NCI-H1092 (cell line): ENCODE measurements at regions not wholly inside any gene's neighbourhood (a gene's known extent, or its start where the extent isn't known, plus 50 kb on each side); places are given as distances from the start of the nearest gene placed in this dataset.
"Not testable (repeated sequence)": the region's sequence is repeated elsewhere in the genome, so short reads cannot be mapped to it uniquely, and the experiment has no call there.

ENCODE experiments used
- DNase-seq: peaks from one replicate; lab custom pipeline; 2025; lab: John Stamatoyannopoulos, UW

DNA sequence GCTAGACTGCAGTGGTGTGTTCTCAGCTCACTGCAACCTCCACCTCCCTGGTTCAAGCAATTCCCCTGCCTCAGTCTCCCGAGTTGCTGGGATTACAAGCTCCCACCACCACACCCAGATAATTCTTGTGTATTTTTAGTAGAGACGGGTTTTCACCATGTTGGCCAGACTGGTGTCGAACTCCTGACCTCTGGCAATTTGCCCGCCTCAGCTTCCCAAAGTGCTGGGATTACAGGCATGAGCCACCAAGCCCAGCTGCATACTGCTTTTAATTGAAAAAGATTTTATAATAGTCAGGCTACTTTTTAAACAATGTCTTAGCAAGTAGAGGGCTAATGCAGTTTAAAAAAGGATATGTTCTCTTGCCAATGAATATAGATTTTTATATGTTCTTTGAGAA is 668.9 kb downstream of the SLC6A15 start:
- DNase-seq: no peak

DNA sequence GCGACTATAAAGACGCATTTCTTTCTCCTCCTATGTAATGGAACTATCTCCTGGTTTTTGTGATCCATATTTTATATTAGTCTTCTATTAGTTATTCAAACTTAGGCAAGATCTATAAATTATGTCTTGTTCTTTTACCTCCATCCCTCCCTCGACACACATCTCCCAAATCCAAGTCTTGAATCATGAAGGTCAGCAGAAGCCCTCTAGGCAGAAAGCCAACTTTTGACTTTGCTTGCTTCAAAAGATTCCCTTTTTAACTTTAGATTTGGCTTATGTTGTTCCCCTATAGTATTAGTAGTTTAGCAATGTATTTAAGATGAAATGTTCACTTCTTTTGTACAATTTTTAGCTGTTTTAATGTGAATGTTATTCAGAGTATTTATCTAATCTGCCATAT is 689.8 kb downstream of the SLC6A15 start:
- no peak for DNase-seq

DNA sequence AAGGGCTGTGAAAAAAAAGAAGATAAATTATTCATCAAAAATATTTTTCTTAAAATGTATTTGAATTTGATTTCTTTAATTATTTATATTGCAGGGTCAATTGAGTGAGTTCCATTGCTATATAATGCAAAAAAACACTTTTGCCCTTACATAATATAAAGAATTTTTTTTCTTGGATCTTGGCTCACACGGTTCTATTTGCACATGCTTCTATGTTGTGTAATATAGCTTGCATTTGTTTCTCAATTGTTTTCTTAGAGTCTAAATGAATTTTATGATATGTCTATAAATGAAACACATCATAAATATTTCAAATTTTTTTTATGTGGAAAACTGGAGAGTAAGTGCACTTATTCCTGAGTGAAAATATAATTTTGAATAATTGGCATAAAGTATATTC is 694.2 kb downstream of the SLC6A15 start:
- no peak for DNase-seq

DNA sequence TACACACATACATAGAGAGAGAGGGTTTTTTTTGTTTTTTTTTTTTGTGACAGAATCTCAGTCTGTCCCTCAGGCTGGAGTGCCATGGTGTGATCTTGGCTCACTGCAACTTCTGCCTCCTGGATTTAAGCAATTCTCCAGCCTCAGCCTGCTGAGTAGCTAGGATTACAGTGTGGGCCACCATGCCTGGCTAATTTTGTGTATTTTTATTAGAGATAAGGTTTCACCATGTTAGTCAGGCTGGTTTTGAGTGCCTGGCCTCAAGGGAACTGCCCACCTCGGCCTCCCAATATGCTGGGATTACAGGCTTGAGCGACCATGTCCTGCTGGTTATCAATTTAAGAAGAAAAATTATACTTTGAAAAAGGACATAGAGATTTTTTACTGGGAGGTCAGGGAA is 710.6 kb downstream of the SLC6A15 start:
- DNase-seq: no peak

DNA sequence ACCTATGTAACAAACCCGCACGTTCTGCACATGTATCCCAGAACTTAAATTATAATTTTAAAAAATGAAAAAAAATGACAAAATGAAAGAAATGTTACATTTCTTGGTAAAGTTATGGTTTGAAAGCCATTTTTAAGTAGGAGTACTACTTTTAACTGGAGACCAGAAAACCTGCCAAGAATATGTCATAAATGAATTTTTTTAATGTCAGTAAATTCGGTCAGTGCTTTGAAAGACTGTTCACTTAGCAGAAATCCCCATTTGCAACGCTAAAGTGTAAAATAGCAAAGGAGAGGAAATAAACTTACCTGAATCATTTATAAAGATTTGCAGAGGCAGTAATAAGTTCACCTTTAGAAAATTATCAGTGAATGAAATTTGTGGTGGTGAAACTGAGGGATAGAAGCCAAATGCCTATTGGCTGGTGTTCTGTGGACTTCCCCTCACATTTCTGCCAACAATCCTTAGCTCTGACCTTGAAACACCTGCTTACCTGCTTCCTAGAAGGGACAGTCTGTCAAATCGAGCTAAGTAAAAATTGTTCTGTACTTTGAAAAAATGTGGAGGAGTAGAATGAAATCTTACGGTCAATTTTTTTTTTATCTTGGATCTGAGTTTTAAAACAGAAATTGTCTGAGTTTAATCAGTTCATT is 714.2 kb downstream of the SLC6A15 start:
- DNase-seq: no peak

DNA sequence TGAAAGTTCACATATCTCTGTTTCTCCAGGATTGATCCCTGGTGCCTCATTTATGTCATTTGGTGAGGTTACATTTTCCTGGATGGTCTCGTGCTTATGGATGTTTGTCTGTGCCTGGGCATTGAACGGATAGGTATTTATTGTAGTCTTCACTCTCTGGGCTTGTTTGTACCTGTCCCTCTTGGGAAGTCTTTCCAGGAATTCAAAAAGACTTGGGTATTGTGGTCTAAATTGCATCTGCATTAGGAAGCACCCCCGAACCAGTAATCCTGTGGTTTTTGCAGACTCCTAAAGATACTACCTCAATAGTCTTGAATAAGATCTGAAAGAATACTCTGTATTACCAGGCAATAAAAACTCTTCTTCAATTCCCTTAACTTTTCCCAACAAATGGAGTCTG is 720.8 kb downstream of the SLC6A15 start:
- DNase-seq: no peak

DNA sequence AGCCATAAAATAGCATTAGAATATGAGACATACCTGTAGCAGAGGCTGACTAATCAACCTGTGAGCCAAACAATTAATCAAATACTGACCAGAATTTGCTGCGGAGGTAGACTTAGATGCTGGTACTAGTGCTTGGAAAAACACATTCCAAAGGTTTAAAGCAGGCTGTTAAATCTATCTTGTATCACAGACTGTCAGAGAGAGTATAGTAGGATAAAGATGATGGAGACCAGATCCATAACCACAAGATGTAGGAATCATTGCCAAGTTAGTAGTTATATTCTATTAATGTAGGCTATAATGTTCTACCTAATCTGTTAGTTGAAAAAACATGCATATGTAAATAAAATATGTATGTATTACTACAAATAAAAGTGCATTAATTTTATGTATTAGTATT is 726.2 kb downstream of the SLC6A15 start:
- DNase-seq: no peak

DNA sequence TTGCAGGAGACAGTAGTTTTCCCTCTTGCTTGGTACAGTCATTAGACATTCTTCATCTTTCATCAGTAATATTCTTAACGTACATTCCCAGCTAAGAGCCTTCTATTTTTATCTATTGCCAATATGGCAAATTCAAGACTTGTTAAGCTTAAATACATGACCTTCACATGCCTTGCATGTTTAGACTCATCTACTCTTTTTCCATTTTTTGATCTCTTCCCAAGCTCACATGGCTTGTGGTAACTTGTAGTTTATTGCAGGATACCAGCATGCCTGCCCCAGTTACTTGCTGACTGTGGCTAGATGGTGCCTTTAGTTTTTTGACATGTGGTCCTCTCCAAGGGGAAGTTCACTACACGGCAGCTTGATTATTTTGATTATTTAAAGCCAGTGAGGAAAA is 729.0 kb downstream of the SLC6A15 start:
- no peak for DNase-seq

DNA sequence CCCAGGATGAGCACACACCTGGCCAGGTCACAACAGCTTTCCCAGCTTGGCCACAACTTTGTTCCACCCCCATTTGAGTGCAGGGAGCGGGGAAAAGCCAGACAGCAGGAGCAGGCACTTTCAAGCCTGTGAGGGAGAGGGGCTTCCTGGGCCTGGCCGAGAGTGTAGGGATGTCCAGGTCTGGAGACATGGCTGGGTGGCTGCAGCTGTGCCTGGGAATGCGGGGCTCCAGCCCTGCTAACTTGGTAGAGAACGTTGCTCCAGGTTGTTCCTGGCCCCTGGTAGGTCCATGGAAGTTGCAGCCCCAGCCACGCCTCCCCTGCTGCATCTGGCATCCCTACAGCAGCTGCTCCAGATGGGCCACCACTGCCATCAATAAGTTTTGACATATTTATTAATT is 738.5 kb downstream of the SLC6A15 start:
- no peak for DNase-seq

DNA sequence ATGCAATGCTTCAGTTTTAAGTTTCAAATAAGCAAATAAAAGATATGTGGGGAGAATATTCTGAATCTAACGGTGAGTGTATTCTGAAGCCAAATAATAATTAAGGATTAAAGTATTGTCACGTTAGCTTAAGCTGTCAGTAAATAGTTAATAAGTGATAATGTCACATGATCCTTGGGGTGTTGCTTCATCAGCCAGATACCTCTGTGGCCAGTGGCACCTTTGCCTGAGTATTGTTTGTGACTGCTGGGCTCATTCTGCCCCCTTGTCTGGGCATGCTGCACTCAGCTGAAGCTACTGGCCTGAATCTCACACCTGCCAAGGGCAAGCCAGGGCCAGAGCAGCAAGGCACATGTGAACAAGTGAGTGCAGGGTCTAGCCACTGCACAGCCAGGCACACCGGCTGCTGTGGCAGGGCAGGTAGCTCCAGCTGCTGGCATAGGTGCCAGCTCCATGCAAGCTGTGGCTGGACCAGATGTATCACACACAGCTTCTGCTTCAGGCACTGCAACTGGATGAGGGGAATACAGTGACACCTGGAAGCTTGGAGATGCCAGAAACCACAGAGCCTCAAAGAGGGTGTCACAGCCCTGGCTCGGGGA is 739.7 kb downstream of the SLC6A15 start:
- no peak for DNase-seq

DNA sequence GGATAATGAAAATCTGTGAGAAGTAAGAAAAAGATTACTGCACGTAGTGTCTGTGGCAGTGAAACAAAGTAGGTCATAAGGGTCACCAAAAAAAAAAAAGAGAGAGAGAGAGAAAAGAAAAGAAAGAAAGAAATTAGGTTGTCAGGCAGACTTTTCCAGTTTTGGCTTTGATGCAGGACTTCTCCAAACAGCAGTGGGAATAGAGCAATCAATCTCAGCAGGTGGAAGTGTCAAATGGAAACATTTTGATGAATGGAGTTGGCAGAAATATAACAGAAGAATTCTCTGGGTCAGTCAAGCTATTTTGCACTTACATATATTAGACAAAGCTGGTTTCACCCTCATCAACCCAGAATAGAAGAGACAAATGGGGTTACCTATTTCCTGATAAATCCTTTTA is 745.8 kb downstream of the SLC6A15 start:
- no peak for DNase-seq

DNA sequence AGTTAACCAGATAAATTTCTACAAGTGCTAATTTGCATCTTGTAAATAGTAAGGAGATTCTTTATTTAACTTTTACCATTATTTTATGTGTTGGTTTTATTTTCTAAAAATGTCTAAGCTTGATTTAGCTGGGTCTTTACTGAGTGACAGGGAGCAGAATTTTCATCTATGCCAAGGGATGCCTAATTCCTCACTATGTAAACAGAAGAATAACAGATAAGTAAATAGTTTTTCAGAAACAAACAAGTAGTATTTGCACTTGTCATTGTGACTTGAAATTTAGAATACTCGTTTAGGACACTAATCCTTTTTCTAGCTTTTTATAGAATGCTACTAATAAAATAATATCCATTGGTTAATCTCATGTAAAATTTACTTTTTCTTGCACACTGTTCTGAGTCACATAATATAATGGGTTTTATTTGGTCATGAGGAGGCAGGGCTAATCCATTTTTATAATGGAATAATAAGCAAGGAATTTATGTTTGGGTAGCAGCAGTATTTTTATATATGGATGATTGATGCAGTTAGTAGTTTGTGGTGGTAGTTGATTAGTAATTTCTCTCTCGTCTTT is 746.5 kb downstream of the SLC6A15 start:
- no peak for DNase-seq

DNA sequence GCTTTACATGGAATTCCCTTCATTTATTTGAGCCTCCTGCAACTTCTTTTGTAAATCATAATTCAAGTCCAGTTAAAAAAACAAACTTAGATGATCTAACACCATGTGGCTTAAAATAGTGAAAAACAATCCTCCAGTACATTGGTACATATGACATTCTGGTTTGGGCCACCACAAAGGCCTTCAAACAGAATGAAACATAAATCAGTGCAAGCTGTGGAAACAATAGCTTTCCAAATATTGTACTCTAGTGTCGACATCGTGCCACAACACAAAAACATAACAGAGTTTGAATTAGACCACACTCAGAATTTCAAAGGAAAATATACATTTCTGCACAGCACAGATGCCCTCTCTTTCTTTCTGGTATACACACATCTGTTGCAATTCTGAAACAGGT is 751.3 kb downstream of the SLC6A15 start:
- no peak for DNase-seq

DNA sequence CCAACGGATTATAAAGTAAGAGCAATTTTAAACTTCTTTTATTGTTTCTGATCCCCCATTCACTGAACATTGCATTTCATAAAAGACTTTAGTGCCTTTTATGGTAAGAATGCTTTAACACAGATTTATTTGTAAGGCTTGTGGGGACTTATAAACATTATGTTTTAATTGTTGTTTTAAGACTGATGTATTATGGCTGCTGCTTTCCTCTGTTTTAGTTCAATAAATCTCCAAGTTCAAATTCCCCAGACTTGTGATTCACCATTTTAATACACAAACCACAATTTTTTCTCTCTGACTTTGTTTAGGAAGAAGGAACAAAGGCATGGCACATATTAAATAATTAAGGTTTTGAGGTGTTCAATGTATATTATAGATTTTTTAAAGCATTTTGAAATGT is 753.3 kb downstream of the SLC6A15 start:
- no peak for DNase-seq

DNA sequence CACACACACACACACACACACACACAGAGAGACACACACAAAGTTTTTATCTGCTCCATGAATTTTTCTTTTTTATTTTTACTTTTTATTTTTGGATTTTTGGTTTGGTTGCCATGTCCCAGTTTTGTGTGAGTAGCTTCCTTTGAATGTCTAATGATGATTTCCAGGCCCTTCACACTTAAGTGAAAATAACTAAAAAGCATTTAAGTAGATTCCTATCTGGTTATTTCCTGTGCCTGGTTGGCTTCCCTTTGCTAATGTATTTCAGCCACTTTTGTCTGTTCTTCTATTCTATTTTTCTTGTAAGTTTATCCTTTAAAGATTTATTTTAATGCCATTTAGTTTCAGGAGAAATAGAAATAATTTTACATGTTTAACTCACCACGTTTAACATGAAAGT is 755.4 kb downstream of the SLC6A15 start:
- DNase-seq: no peak

DNA sequence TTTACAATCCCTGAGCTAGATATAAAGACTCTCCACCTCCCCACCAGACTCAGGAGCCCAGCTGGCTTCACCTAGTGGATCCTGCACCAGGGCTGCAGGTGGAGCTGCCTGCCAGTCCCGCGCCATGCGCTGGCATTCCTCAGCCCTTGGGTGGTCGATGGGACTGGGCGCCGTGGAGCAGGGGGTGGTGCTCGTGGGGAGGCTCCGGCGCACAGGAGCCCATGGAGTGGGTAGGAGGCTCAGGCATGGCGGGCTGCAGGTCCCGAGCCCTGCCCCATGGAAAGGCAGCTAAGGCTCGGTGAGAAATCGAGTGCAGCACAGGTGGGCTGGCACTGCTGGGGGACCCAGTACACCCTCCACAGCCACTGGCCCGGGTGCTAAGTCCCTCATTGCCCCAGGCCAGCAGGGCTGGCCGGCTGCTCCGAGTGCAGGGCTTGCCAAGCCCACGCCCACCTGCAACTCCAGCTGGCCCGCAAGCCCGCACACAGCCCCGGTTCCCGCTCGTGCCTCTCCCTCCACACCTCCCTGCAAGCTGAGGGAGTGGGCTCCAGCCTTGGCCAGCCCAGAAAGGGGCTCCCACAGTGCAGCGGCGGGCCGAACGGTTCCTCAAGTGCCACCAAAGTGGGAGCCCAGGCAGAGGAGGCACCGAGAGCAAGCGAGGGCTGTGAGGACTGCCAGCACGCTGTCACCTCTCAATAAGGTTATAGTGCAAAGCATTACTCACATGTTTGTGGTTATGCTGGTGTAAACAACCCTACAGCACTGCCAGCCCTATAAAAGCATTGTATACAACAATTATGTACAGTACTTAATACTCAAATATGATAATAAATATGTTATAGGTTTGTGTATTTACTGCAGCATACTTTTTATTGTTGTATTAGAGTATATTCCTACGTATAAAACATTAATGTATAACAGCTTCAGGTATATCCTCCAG is 757.3 kb downstream of the SLC6A15 start:
- not testable (repeated sequence) for DNase-seq

DNA sequence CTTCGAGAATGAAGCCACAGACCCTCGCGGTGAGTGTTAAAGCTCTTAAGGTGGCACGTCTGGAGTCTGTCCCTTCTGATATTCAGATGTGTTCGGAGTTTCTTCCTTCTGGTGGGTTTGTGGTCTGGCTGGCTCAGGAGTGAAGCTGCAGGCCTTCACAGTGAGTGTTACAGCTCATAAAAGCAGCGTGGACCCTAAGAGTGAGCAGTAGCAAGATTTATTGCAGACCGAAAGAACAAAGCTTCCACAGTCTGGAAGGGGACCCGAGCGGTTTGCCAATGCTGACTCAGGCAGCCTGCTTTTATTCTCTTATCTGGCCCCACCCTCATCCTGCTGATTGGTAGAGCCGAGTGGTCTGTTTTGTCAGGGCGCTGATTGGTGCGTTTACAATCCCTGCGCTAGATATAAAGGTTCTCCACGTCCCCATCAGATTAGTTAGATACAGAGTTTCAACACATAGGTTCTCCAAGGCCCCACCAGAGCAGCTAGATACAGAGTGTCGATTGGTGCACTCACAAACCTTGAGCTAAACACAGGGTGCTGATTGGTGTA is 758.1 kb downstream of the SLC6A15 start:
- DNase-seq: not testable (repeated sequence)

DNA sequence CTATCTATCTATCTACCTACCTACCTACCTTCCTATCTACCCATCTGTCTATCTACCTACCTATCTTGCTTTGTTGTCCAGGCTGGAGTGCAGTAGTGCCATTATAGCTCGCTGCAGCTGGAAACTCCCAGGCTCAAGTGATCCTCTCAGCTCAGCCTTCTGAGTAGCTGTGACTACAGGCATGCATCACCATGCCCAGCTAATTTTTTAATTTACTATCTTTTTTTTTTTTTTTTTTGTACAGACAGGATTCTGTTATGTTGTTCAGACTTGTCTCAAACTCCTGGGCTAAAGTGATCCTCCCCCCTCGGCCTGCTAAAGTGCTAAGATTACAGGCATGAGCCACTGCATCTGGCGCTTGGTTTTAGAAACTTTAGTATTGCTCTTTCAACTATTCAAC is 762.4 kb downstream of the SLC6A15 start:
- no peak for DNase-seq

DNA sequence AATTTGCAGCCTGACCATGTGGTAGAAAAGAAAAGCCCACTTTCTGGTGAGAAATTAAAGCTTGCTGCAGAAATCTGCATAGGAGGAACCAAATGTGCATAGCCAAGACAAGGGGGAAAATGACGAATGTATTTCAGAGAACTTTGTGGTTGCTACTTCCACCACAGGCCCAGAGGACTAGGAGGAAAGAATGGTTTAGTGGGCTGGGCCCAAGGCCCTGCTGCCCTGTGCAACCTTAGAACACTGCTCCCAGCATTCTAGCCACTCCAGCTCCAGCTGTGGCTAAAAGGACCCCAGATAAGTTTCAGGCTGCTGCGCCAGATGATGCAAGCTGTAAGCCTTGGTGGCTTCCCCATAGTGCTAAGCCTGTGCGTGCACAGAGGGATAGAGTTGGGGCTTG is 764.3 kb downstream of the SLC6A15 start:
- no peak for DNase-seq

DNA sequence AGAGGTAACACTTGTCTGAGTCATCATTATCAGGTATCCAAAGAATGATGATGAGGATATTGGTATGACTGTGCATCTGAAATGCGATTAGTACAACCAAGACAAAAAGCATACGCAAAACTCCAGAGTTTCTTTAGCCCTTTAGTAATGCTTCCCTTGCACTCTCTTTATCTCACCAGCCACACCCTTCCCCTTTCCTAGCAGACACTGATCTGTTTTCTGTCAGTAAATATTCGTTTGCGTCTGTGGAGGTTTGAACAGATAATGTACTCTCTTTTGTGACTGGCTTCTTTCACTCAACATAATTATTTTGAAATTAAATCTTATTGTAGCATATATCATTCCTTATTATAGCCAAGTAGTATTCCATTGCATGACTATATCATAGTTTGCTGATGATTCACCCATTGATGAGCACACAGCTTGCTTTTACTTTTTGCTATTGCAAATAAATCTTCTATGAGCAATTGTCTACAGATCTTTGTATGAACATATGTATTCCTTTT is 775.7 kb downstream of the SLC6A15 start:
- no peak for DNase-seq

DNA sequence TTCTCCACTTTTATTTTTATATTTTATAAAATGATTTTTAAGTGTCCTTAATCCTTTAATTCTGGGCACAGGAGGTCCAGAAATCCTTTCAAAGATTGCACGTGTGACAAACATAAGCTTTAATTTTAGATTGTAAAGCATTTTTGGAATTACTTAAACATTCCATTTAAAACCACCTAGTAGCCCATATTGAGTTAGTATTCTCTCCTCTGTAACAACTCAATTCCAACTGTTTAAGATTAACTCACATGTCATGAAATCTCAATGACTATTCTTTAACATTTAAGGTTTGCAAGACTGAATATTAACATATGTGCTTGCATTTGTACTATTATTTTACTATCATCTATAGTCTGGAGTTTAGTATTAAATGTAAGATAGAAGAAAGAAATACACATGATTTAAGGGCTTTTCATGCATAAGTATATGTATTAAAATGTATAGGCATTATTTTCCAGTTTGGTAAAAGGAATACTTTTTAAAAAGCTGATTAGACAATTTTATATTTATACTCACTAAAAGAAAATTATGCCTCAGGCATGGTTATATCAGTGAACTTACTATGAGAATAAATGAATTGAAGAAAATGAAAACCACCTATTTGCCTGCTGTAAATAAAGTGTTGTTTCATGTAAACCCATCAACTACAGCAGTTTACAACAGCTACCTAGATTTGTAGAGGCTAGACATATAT is 776.9 kb downstream of the SLC6A15 start:
- no peak for DNase-seq
